Esophagus squamous epithelium (tissue), 4 donors: ENCODE measurements at regions not wholly inside any gene's neighbourhood (a gene's known extent, or its start where the extent isn't known, plus 50 kb on each side); places are given as distances from the start of the nearest gene placed in this dataset.

Experiments used
- POLR2A ChIP-seq, 4 donors: fragments of 450-650 bp; IDR thresholded peaks; one replicate each; pipeline ENCODE4 v1.6.1; 2017; ENCODE audit warnings: antibody characterized with exemption in 4 of 4, mild to moderate bottlenecking in 4 of 4, moderate library complexity in 3 of 4
- TF ChIP-seq, protein P1 (sequence below), 6 experiments: fragments of 450-650 bp in 4 of 6; fragments of 200-600 bp in 2 of 6; sonication (generic) in 2 of 6; IDR thresholded peaks; one replicate each; pipeline ENCODE4 v1.5.1; 2016 to 2019; ENCODE audit warnings: antibody characterized with exemption in 6 of 6, mild to moderate bottlenecking in 4 of 6, moderate library complexity in 4 of 6

DNA sequence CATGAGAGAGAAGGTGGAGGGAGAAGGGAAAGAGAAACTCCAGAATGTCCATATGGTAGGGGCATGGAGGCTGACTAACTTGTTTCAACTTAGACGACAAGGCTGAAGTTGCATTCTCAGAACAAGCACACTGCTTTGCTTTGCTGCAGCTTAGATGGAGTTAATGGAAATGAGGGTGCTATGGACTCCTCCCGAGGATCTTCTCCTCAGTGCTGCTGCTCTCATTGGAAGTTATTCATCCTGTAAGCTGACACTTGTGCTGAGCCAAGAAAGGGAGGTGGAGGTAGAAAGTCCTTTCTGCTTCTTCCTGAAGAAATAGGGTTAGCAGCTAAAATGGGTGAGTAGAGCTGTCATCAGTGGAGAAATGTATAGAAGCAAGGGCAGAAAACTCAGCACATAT lies 215.3 kb downstream of the SEC16B start:
- no peak for TF ChIP-seq POLR2A (IDR thresholded peaks at IDR 0.05)
- TF ChIP-seq, protein P1, sequence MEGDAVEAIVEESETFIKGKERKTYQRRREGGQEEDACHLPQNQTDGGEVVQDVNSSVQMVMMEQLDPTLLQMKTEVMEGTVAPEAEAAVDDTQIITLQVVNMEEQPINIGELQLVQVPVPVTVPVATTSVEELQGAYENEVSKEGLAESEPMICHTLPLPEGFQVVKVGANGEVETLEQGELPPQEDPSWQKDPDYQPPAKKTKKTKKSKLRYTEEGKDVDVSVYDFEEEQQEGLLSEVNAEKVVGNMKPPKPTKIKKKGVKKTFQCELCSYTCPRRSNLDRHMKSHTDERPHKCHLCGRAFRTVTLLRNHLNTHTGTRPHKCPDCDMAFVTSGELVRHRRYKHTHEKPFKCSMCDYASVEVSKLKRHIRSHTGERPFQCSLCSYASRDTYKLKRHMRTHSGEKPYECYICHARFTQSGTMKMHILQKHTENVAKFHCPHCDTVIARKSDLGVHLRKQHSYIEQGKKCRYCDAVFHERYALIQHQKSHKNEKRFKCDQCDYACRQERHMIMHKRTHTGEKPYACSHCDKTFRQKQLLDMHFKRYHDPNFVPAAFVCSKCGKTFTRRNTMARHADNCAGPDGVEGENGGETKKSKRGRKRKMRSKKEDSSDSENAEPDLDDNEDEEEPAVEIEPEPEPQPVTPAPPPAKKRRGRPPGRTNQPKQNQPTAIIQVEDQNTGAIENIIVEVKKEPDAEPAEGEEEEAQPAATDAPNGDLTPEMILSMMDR (IDR thresholded peaks at IDR 0.05), result no peak
